GM18505 (cell line): ENCODE measurements at regions not wholly inside any gene's neighbourhood (a gene's known extent, or its start where the extent isn't known, plus 50 kb on each side); places are given as distances from the start of the nearest gene placed in this dataset.
"Not testable (repeated sequence)": the region's sequence is repeated elsewhere in the genome, so short reads cannot be mapped to it uniquely, and the experiment has no call there.

Experiments
- ATAC-seq: cut with Tn5 transposase; IDR thresholded peaks from one replicate; pipeline ENCODE4 v1.9.1; 2021; ENCODE audit not compliant: unreplicated experiment
- POLR2A ChIP-seq: IDR thresholded peaks from 4 replicates; pipeline ENCODE4 v1.6.1; 2011; ENCODE audit warnings: borderline replicate concordance; ENCODE audit not compliant: insufficient read depth, insufficient read length; ENCODE audit errors: extremely low read depth

GRCh38 chr10:44105696-44106095 is 279.2 kb downstream of the CXCL12 start:
- no peak for ATAC-seq
- no peak for TF ChIP-seq POLR2A

GRCh38 chr10:44102726-44103255 is 282.1 kb downstream of the CXCL12 start:
- ATAC-seq = no peak
- no peak for TF ChIP-seq POLR2A

GRCh38 chr10:44101082-44101481 is 283.8 kb downstream of the CXCL12 start:
- no peak for TF ChIP-seq POLR2A
- ATAC-seq = no peak

- ATAC-seq = no peak
- no peak for TF ChIP-seq POLR2A
Measured at GRCh38 chr10:44099511-44099910, 285.4 kb downstream of the CXCL12 start.

- ATAC-seq = not testable (repeated sequence)
Measured at GRCh38 chr10:44096217-44096616, 288.7 kb downstream of the CXCL12 start.

- ATAC-seq = no peak
- no peak for TF ChIP-seq POLR2A
Measured at GRCh38 chr10:44089671-44090070, 295.2 kb downstream of the CXCL12 start.

DNA sequence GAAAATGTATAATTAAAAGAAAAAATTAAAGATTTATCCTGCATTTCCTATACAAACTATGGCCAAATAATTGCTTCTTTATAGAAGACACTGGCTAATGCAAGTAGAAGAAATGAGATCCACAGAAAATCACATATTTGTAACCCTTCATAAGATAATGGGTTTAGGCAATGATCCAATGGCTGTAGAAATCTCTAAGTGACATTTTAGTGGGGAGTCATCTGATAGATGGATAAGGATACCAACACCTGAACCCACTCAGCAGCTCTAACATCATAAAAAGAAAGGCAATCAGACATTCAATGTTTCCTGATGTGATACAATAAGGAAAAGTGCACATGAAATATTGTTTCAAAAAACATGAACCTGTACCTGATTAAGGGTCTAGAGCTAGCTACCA is 297.5 kb downstream of the CXCL12 start:
- no peak for ATAC-seq
- no peak for TF ChIP-seq POLR2A

DNA sequence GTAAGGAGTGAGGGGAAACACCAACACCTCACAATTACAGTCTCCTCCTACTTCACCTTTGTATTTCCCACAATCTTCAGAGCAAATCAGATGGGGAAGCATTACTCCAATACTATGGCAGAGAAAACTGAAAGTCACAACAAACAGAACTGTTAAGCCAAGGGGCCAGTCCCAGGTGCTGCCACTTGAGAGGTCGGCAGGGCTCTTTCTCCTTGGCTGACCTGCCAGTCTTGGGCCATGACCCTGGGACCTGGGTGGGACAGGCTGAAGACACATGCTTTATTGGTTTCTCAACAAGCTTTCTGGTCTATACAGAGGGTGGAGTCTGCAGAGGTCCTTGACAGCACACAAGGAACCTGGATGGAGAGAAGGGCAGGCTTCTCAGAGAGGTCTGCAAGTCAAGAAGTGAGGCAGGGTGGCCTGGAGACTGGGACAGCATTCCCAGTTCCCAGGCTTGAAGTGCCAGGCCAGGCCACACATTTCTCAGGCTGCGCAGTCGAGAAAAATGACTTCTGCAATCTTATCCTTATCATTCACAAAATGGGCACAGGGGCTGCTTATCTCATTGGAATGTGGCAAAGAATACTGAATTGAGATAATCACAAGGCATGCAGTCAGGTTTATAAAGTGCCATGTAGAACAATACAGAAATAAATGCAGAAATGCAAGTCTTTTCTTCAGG is 301.0 kb downstream of the CXCL12 start:
- no peak for TF ChIP-seq POLR2A
- no peak for ATAC-seq

DNA sequence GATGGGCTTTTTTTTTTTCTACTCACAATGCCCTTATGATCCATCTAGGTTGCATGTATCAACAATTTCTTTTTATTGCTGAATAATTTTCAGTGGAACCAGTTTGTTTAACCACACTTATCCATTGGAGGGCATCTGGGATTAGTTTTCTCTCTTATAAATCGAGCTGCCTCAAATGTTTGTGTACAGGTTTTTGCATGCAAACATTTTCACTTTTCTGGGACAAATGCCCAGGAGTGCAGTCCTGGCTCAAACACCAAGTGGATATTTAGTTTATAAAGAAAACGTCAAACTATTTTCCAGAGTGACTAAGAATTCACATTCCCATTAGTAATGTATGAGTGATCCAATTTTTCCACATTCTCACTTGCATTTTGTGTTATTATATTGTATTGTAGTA is 313.4 kb downstream of the CXCL12 start:
- ATAC-seq = no peak
- no peak for TF ChIP-seq POLR2A

- TF ChIP-seq POLR2A = no peak
- no peak for ATAC-seq
Measured at GRCh38 chr10:44070282-44070681, 314.6 kb downstream of the CXCL12 start.

DNA sequence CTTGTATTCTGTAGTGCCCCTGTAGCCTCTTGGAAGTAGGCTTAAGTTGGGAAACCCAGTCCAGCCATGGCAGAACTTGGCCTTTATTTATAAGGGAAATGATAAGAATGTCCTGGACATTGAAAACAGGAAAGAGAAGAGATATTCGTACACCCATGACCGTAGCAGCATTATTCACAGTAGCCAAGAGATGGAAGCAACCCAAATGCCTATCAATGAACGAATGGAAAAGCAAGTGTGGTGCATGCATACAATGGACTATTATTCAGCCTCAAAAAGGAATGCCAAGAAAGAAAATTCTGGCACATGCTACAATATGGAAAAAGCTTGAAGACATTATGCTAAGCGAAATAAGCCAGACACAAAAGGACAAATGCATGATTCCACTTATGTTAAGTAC is 315.3 kb downstream of the CXCL12 start:
- ATAC-seq = no peak
- TF ChIP-seq POLR2A = no peak

- ATAC-seq = no peak
- TF ChIP-seq POLR2A = no peak
Measured at GRCh38 chr10:44068716-44069482, 316.0 kb downstream of the CXCL12 start.

DNA sequence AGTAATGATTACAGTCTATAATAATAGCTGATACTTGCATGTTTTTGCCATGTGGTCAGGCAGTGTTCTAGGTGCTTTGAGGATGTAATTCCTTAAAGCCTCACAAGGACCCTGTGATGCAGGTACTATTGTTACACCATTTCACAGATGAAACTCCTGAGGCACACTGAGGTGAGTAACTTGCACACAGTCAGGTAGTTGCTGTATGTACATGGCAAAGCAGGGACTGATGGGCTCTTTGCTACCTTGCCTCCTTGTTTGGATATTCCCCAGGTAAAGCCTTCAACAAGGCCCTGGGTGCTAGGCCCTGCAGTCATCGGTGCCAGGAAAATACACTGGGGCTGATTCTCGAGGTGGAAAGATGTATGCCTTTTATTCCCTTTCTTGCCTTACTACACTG is 317.5 kb downstream of the CXCL12 start:
- ATAC-seq = no peak
- TF ChIP-seq POLR2A = no peak
